DOHH2 (cell line): ENCODE measurements at regions not wholly inside any gene's neighbourhood (a gene's known extent, or its start where the extent isn't known, plus 50 kb on each side); places are given as distances from the start of the nearest gene placed in this dataset.

ENCODE experiments used
- H3F3A ChIP-seq: fragments of 200-600 bp; sonication (generic), shearing (Covaris generic); 2 replicates; pipeline ENCODE4 v1.6.0; 2016; ENCODE audit warnings: antibody characterized with exemption, mild to moderate bottlenecking; ENCODE audit not compliant: control insufficient read depth, insufficient read depth
- H3K27ac ChIP-seq: fragments of 200-600 bp; sonication (generic); 2 replicates; pipeline ENCODE4 v1.5.1; 2014; ENCODE audit warnings: low read depth, mild to moderate bottlenecking, low read length, moderate library complexity
- H3K27me3 ChIP-seq: fragments of 200-600 bp; sonication (generic); 2 replicates; pipeline ENCODE4 v1.6.1; 2014; ENCODE audit warnings: mild to moderate bottlenecking, low read length, mixed read lengths; ENCODE audit not compliant: control insufficient read depth
- H3K36me3 ChIP-seq: fragments of 200-600 bp; sonication (generic); 2 replicates; pipeline ENCODE4 v1.6.1; 2014; ENCODE audit warnings: mild to moderate bottlenecking, low read length, moderate library complexity, mixed read lengths; ENCODE audit not compliant: control insufficient read depth
- H3K4me1 ChIP-seq: fragments of 200-600 bp; sonication (generic); 2 replicates; pipeline ENCODE4 v1.6.1; 2014; ENCODE audit warnings: mild to moderate bottlenecking, low read length, mixed read lengths; ENCODE audit not compliant: control insufficient read depth
- H3K4me2 ChIP-seq: fragments of 200-600 bp; sonication (generic); 2 replicates; pipeline ENCODE4 v1.6.0; 2014; ENCODE audit warnings: mild to moderate bottlenecking, low read length, moderate library complexity
- H3K4me3 ChIP-seq: fragments of 200-600 bp; sonication (generic); 2 replicates; pipeline ENCODE4 v1.5.1; 2014; ENCODE audit warnings: mild to moderate bottlenecking, low read length, mixed read lengths
- H3K79me2 ChIP-seq: fragments of 200-600 bp; sonication (generic); 2 replicates; pipeline ENCODE4 v1.6.1; 2014; ENCODE audit warnings: mild to moderate bottlenecking, low read length, mixed read lengths; ENCODE audit not compliant: control insufficient read depth
- H3K9me2 ChIP-seq: fragments of 200-600 bp; sonication (generic); replicated peaks from 2 replicates; pipeline ENCODE4 v1.6.1; 2014; ENCODE audit warnings: mild to moderate bottlenecking, low read length, mixed read lengths; ENCODE audit not compliant: control insufficient read depth
- H3K9me3 ChIP-seq: fragments of 200-600 bp; sonication (generic); 2 replicates; pipeline ENCODE4 v1.6.1; 2014; ENCODE audit warnings: antibody characterized with exemption, low read length, mixed read lengths; ENCODE audit not compliant: control insufficient read depth, insufficient read depth
- H4K20me1 ChIP-seq: fragments of 200-600 bp; sonication (generic); 2 replicates; pipeline ENCODE4 v1.6.0; 2014; ENCODE audit warnings: low read depth, mild to moderate bottlenecking, antibody characterized with exemption, low read length, moderate library complexity; ENCODE audit not compliant: control insufficient read depth, insufficient read depth
- EZH2phosphoT487 ChIP-seq: fragments of 200-600 bp; sonication (generic); IDR thresholded peaks from 2 replicates; pipeline ENCODE4 v1.6.1; 2017; ENCODE audit warnings: borderline replicate concordance, mild to moderate bottlenecking, antibody characterized with exemption, low read length, moderate library complexity, mixed read lengths
- TF ChIP-seq, protein P1 (sequence below): fragments of 200-600 bp; sonication (generic); IDR thresholded peaks from one replicate; pipeline ENCODE4 v1.5.1; 2014; ENCODE audit warnings: antibody characterized with exemption, mild to moderate bottlenecking, low read depth, low read length; ENCODE audit not compliant: poor library complexity, severe bottlenecking

DNA sequence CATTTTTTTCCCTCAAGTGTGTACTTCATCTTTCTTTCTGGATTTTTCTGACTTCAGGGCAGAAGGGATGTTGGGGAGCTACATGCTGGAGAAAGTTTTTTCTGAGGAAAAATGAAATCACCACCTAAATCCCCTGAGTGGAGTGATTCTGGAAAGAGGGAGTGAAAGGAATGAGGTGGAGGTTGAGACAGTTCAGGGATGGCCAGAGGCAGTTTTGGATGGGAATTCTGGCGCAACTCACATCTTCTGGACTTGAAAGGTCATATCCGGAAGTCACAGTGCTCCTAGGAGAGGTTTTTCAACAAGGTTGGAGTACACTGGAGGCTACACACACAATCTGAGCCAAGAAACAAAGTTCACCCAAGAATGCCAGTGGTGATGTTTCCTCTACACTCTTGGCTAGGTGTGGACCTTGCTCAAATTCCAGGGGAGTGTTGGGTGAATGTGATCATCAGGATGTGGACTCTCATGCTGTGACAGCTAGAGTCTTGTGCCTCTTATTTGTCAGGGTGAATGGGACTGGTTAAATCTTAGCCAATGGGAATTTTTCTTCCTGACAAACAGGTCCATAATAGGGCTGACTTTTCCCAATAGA, 161.5 kb downstream of the HLX start:
- H3K4me1 ChIP-seq = peaks cover 16% of the 10 kb centered on the region
- H3K4me2 ChIP-seq = no peak overlapping the region
- H3K36me3 ChIP-seq = no peaks in the 10 kb centered on the region
- H3K4me3 ChIP-seq = no peak overlapping the region
- H4K20me1 ChIP-seq = no peaks in the 10 kb centered on the region
- TF ChIP-seq, protein P1, sequence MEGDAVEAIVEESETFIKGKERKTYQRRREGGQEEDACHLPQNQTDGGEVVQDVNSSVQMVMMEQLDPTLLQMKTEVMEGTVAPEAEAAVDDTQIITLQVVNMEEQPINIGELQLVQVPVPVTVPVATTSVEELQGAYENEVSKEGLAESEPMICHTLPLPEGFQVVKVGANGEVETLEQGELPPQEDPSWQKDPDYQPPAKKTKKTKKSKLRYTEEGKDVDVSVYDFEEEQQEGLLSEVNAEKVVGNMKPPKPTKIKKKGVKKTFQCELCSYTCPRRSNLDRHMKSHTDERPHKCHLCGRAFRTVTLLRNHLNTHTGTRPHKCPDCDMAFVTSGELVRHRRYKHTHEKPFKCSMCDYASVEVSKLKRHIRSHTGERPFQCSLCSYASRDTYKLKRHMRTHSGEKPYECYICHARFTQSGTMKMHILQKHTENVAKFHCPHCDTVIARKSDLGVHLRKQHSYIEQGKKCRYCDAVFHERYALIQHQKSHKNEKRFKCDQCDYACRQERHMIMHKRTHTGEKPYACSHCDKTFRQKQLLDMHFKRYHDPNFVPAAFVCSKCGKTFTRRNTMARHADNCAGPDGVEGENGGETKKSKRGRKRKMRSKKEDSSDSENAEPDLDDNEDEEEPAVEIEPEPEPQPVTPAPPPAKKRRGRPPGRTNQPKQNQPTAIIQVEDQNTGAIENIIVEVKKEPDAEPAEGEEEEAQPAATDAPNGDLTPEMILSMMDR = no peak
- no peak for TF ChIP-seq EZH2phosphoT487
- H3K9me3 ChIP-seq = no peaks in the 10 kb centered on the region
- H3K79me2 ChIP-seq = no peaks in the 10 kb centered on the region
- peaks cover 7% of the 10 kb centered on the region; the same call in 1 of the 2 replicates for H3F3A ChIP-seq
- no peak overlapping the region for H3K27ac ChIP-seq
- no peaks in the 10 kb centered on the region for H3K9me2 ChIP-seq
- no peaks in the 10 kb centered on the region for H3K27me3 ChIP-seq

DNA sequence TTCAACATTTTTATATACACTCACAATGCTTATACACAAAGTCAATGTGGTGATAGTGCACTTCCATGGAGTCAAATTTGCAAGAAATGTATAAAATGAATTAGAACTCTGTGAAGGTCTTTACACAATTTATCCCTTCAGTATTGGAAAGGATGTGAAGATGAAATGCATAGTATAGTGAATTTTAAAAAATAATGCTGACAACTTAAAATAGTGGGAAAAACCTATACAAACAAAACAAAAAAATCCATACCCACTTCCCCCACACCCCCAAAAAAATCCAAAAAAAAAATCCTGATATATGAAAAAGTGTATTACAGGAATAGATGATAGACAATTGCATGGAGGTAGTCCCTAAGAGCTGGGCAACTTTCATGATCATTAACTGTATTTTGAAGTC, 165.3 kb downstream of the HLX start:
- no peak overlapping the region for H3K4me2 ChIP-seq
- H3K27ac ChIP-seq = no peak overlapping the region
- no peaks in the 10 kb centered on the region for H3K27me3 ChIP-seq

DNA sequence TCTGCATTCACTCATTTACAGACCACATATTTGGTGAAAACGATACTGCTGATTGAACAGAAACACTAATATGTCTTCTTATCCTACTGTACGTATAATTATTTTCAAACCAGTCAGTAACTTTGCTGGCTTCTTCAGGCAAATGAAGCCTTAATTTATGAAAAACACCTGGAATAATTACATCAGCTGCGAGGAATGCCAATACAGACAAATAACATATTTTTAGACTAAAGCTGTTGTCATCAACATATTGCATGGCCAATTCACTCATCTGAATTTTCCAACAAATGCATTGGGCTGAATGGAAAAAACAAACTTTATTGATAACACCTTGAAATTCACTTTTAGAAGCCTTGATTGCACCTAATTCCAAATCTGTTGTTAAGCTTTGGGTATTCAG, 165.9 kb downstream of the HLX start:
- peaks cover 7% of the 10 kb centered on the region; the same call in 1 of the 2 replicates for H3F3A ChIP-seq
- H3K4me3 ChIP-seq = no peak overlapping the region
- no peaks in the 10 kb centered on the region for H3K79me2 ChIP-seq
- H3K4me2 ChIP-seq = no peak overlapping the region
- no peaks in the 10 kb centered on the region for H3K9me2 ChIP-seq
- H3K27me3 ChIP-seq = no peaks in the 10 kb centered on the region
- TF ChIP-seq EZH2phosphoT487 = no peak
- no peaks in the 10 kb centered on the region for H4K20me1 ChIP-seq
- H3K27ac ChIP-seq = no peak overlapping the region
- H3K9me3 ChIP-seq = no peaks in the 10 kb centered on the region; the same call in 1 of the 2 replicates
- H3K36me3 ChIP-seq = no peaks in the 10 kb centered on the region
- H3K4me1 ChIP-seq = peaks cover 30% of the 10 kb centered on the region

More for the DNA sequence above, 165.3 kb downstream of the HLX start:
- Histone ChIP-seq H3K9me2 (no peaks in the 10 kb centered on the region), H3F3A (peaks cover 7% of the 10 kb centered on the region; the same call in 1 of the 2 replicates), H3K9me3 (no peaks in the 10 kb centered on the region), H3K79me2 (no peaks in the 10 kb centered on the region), H3K4me3 (no peak overlapping the region), H3K36me3 (no peaks in the 10 kb centered on the region), H3K4me1 (peaks cover 30% of the 10 kb centered on the region), H4K20me1 (no peaks in the 10 kb centered on the region)
- no peak for TF ChIP-seq EZH2phosphoT487
- TF ChIP-seq, protein P1 = no peak
